ENCODE measurements at regions not wholly inside any gene's neighbourhood (a gene's known extent, or its start where the extent isn't known, plus 50 kb on each side); places are given as distances from the start of the nearest gene placed in this dataset.
A peak's percentile ranks its signal among the peaks of the same experiment; 100 is the strongest.
"Not testable (repeated sequence)": the region's sequence is repeated elsewhere in the genome, so short reads cannot be mapped to it uniquely, and the experiment has no call there.

- intact Hi-C loops (cut with DNase I), result no loop called here
- DNase-seq (ENCODE audit: low spot score), result no peak
Measured at GRCh38 chr9:26159575-26160392, 481.5 kb upstream of the TUSC1 start.

GRCh38 chr9:26158631-26159150 is 480.4 kb upstream of the TUSC1 start:
- intact Hi-C loops (cut with DNase I), result no loop called here
- DNase-seq (ENCODE audit: low spot score), result no peak

- DNase-seq (ENCODE audit: low spot score), result no peak
- intact Hi-C loops (cut with DNase I), result no loop called here
Measured at GRCh38 chr9:26157411-26157810, 479.2 kb upstream of the TUSC1 start.

GRCh38 chr9:26152350-26152749 is 474.1 kb upstream of the TUSC1 start:
- intact Hi-C loops (cut with DNase I), result no loop called here
- DNase-seq (ENCODE audit: low spot score), result no peak

- DNase-seq (ENCODE audit: low spot score), result no peak
- intact Hi-C loops (cut with DNase I), result no loop called here
Measured at GRCh38 chr9:26148128-26148527, 469.9 kb upstream of the TUSC1 start.

- DNase-seq (ENCODE audit: low spot score), result no peak
- intact Hi-C loops (cut with DNase I), result no loop called here
Measured at GRCh38 chr9:26145938-26146337, 467.7 kb upstream of the TUSC1 start.

GRCh38 chr9:26142631-26143030 is 464.4 kb upstream of the TUSC1 start:
- DNase-seq (ENCODE audit: low spot score), result no peak
- intact Hi-C loops (cut with DNase I), result no loop called here

GRCh38 chr9:26142201-26142600 is 464.0 kb upstream of the TUSC1 start:
- DNase-seq (ENCODE audit: low spot score), result no peak
- intact Hi-C loops (cut with DNase I), result no loop called here

- intact Hi-C loops (cut with DNase I), result no loop called here
- DNase-seq (ENCODE audit: low spot score), result no peak
Measured at GRCh38 chr9:26133537-26133936, 455.3 kb upstream of the TUSC1 start.

GRCh38 chr9:26132746-26133312 is 454.6 kb upstream of the TUSC1 start:
- intact Hi-C loops (cut with DNase I), result no loop called here
- DNase-seq (ENCODE audit: low spot score), result no peak

- no peak for DNase-seq (ENCODE audit: low spot score)
- intact Hi-C loops (cut with DNase I), result loop anchor here in 1 of 2 donors (2.0 kb wide), 1 partner anchor 77 kb away; no protein-coding TSS in a partner anchor
Measured at GRCh38 chr9:26131886-26132285, 453.6 kb upstream of the TUSC1 start.

- no peak for DNase-seq (ENCODE audit: low spot score)
- intact Hi-C loops (cut with DNase I), result no loop called here
Measured at GRCh38 chr9:26129217-26129616, 451.0 kb upstream of the TUSC1 start.

GRCh38 chr9:26125693-26126092 is 447.4 kb upstream of the TUSC1 start:
- DNase-seq (ENCODE audit: low spot score), result no peak
- intact Hi-C loops (cut with DNase I), result no loop called here

GRCh38 chr9:26116085-26116484 is 437.8 kb upstream of the TUSC1 start:
- DNase-seq (ENCODE audit: low spot score); intact Hi-C loops (cut with DNase I): not testable (repeated sequence)

- no peak for DNase-seq (ENCODE audit: low spot score)
- intact Hi-C loops (cut with DNase I), result no loop called here
Measured at GRCh38 chr9:26112724-26113123, 434.5 kb upstream of the TUSC1 start.

GRCh38 chr9:26086396-26086795 is 408.2 kb upstream of the TUSC1 start:
- DNase-seq (ENCODE audit: low spot score), result no peak
- intact Hi-C loops (cut with DNase I), result no loop called here

GRCh38 chr9:26081847-26082246 is 403.6 kb upstream of the TUSC1 start:
- DNase-seq (ENCODE audit: low spot score), result no peak
- intact Hi-C loops (cut with DNase I), result no loop called here

- intact Hi-C loops (cut with DNase I), result no loop called here
- DNase-seq (ENCODE audit: low spot score), result no peak
Measured at GRCh38 chr9:26078706-26079105, 400.5 kb upstream of the TUSC1 start.

- intact Hi-C loops (cut with DNase I), result no loop called here
- peak; percentile 37 for DNase-seq (ENCODE audit: low spot score)
Measured at GRCh38 chr9:26077860-26078259, 399.6 kb upstream of the TUSC1 start.

GRCh38 chr9:26067608-26068007 is 389.4 kb upstream of the TUSC1 start:
- intact Hi-C loops (cut with DNase I), result no loop called here
- no peak for DNase-seq (ENCODE audit: low spot score)

- DNase-seq (ENCODE audit: low spot score), result no peak
- intact Hi-C loops (cut with DNase I), result no loop called here
Measured at GRCh38 chr9:26066237-26066636, 388.0 kb upstream of the TUSC1 start.
